Neural cell (in vitro differentiated cells): ENCODE measurements at regions not wholly inside any gene's neighbourhood (a gene's known extent, or its start where the extent isn't known, plus 50 kb on each side); places are given as distances from the start of the nearest gene placed in this dataset.

Experiments used
- H2AFZ ChIP-seq: fragments of 200-600, 300-800 bp; sonication (generic), shearing (Covaris generic); 2 replicates; pipeline ENCODE4 v1.6.0; 2014; ENCODE audit warnings: low read depth, mild to moderate bottlenecking, antibody characterized with exemption, low read length, moderate library complexity
- H3F3A ChIP-seq: fragments of 200-600 bp; shearing (Covaris generic); 2 replicates; pipeline ENCODE4 v1.6.1; 2016; ENCODE audit warnings: mild to moderate bottlenecking, moderate library complexity, mixed read lengths, antibody characterized with exemption, low read length; ENCODE audit not compliant: insufficient read depth, poor library complexity, severe bottlenecking
- H3K27ac ChIP-seq: fragments of 200-600, 300-800 bp; sonication (generic), shearing (Covaris generic); 2 replicates; pipeline ENCODE4 v1.5.1; 2014; ENCODE audit warnings: mild to moderate bottlenecking, low read length, moderate library complexity
- H3K27me3 ChIP-seq: fragments of 300-800, 200-600 bp; sonication (generic), shearing (Covaris generic); 2 replicates; pipeline ENCODE4 v1.6.0; 2014; ENCODE audit warnings: mild to moderate bottlenecking, low read depth, low read length, moderate library complexity; ENCODE audit not compliant: insufficient read depth
- H3K36me3 ChIP-seq: fragments of 300-800, 200-600 bp; sonication (generic), shearing (Covaris generic); 2 replicates; pipeline ENCODE4 v1.5.1; 2014; ENCODE audit warnings: mild to moderate bottlenecking, antibody characterized with exemption, low read length, moderate library complexity; ENCODE audit not compliant: insufficient read depth
- H3K4me2 ChIP-seq: fragments of 300-800, 200-600 bp; sonication (generic), shearing (Covaris generic); 2 replicates; pipeline ENCODE4 v1.6.0; 2014; ENCODE audit warnings: mild to moderate bottlenecking, low read length
- H3K4me3 ChIP-seq: fragments of 300-800, 200-600 bp; sonication (generic), shearing (Covaris generic); 2 replicates; pipeline ENCODE4 v1.5.1; 2014; ENCODE audit warnings: mild to moderate bottlenecking, low read length, moderate library complexity
- H3K79me2 ChIP-seq: fragments of 200-600 bp; shearing (Covaris generic); replicated peaks from 2 replicates; pipeline ENCODE4 v1.6.0; 2014; ENCODE audit warnings: mild to moderate bottlenecking, low read length, moderate library complexity; ENCODE audit not compliant: insufficient read depth
- H3K9ac ChIP-seq: fragments of 300-800, 200-600 bp; sonication (generic), shearing (Covaris generic); 2 replicates; pipeline ENCODE4 v1.6.1; 2016; ENCODE audit warnings: mild to moderate bottlenecking, low read length, mixed read lengths
- H3K9me2 ChIP-seq: fragments of 200-600 bp; shearing (Covaris generic); 2 replicates; pipeline ENCODE4 v1.6.1; 2016; ENCODE audit warnings: mild to moderate bottlenecking, low read length, mixed read lengths; ENCODE audit not compliant: insufficient read depth
- H3K9me3 ChIP-seq: fragments of 200-600, 300-800 bp; sonication (generic), shearing (Covaris generic); 2 replicates; pipeline ENCODE4 v1.6.1; 2016; ENCODE audit warnings: mild to moderate bottlenecking, mixed run types, low read length, moderate library complexity, mixed read lengths
- H4K20me1 ChIP-seq: fragments of 200-600 bp; shearing (Covaris generic); 2 replicates; pipeline ENCODE4 v1.6.1; 2016; ENCODE audit warnings: mild to moderate bottlenecking, mixed run types; ENCODE audit not compliant: insufficient read depth
- EP300 ChIP-seq: fragments of 450-650 bp; conservative IDR thresholded peaks from 2 replicates; pipeline ENCODE4 v1.6.1; 2014; ENCODE audit warnings: antibody characterized with exemption, mild to moderate bottlenecking, moderate library complexity; ENCODE audit not compliant: poor library complexity, severe bottlenecking
- EZH2 ChIP-seq: fragments of 200-600, 300-800 bp; shearing (Covaris generic), sonication (generic); IDR thresholded peaks from 2 replicates; pipeline ENCODE4 v1.6.1; 2014; ENCODE audit warnings: antibody characterized with exemption, low read length, borderline replicate concordance, mild to moderate bottlenecking; ENCODE audit not compliant: insufficient read depth, poor library complexity, severe bottlenecking
- MXI1 ChIP-seq: fragments of 450-650 bp; conservative IDR thresholded peaks from 2 replicates; pipeline ENCODE4 v1.6.1; 2014; ENCODE audit warnings: antibody characterized with exemption, mild to moderate bottlenecking; ENCODE audit not compliant: poor library complexity, severe bottlenecking
- POLR2AphosphoS5 ChIP-seq: IDR thresholded peaks from 2 replicates; pipeline ENCODE4 v1.6.1; 2012
- RAD21 ChIP-seq: fragments of 450-650 bp; conservative IDR thresholded peaks from 2 replicates; pipeline ENCODE4 v1.6.1; 2014; ENCODE audit warnings: antibody characterized with exemption, mild to moderate bottlenecking, moderate library complexity
- SMC3 ChIP-seq: fragments of 450-650 bp; conservative IDR thresholded peaks from 2 replicates; pipeline ENCODE4 v1.6.1; 2014; ENCODE audit warnings: antibody characterized with exemption, mild to moderate bottlenecking, moderate library complexity; ENCODE audit not compliant: poor library complexity
- TAF1 ChIP-seq: IDR thresholded peaks from 2 replicates; pipeline ENCODE4 v1.6.1; 2012; ENCODE audit warnings: low read depth
- TF ChIP-seq, protein P1 (sequence below): IDR thresholded peaks from 2 replicates; pipeline ENCODE4 v1.6.1; 2012; ENCODE audit warnings: borderline replicate concordance
- TF ChIP-seq, protein P2 (sequence below): fragments of 450-650 bp; IDR thresholded peaks from 2 replicates; pipeline ENCODE4 v1.5.1; 2014; ENCODE audit warnings: antibody characterized with exemption, mild to moderate bottlenecking, moderate library complexity; ENCODE audit not compliant: poor library complexity, severe bottlenecking

DNA sequence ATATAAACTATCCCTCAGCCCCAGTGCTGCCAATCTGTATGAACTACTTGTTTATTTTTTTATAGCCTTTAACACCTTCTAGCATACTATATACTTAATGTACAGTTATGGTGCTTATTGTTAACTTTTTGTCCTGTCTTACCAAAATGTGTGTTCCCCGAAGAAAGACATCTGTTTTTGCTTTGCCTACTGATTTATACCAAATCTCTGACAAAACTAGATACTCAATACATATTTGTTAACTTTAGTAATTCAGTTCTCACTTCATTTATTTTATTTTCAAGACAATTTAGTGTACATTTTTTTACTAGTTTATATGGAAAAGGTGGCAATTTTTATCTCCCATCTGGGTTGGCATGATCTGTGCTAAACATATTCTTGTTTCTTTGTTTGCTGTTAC lies 824.3 kb upstream of the ATXN8OS start:
- no peak overlapping the region for H3K9ac ChIP-seq
- TF ChIP-seq MXI1 (no peak), POLR2AphosphoS5 (no peak), RAD21 (no peak), TAF1 (no peak), EZH2 (no peak)
- TF ChIP-seq, protein P1, sequence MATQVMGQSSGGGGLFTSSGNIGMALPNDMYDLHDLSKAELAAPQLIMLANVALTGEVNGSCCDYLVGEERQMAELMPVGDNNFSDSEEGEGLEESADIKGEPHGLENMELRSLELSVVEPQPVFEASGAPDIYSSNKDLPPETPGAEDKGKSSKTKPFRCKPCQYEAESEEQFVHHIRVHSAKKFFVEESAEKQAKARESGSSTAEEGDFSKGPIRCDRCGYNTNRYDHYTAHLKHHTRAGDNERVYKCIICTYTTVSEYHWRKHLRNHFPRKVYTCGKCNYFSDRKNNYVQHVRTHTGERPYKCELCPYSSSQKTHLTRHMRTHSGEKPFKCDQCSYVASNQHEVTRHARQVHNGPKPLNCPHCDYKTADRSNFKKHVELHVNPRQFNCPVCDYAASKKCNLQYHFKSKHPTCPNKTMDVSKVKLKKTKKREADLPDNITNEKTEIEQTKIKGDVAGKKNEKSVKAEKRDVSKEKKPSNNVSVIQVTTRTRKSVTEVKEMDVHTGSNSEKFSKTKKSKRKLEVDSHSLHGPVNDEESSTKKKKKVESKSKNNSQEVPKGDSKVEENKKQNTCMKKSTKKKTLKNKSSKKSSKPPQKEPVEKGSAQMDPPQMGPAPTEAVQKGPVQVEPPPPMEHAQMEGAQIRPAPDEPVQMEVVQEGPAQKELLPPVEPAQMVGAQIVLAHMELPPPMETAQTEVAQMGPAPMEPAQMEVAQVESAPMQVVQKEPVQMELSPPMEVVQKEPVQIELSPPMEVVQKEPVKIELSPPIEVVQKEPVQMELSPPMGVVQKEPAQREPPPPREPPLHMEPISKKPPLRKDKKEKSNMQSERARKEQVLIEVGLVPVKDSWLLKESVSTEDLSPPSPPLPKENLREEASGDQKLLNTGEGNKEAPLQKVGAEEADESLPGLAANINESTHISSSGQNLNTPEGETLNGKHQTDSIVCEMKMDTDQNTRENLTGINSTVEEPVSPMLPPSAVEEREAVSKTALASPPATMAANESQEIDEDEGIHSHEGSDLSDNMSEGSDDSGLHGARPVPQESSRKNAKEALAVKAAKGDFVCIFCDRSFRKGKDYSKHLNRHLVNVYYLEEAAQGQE, result no peak
- no peaks in the 10 kb centered on the region for H3K9me2 ChIP-seq
- no peaks in the 10 kb centered on the region for H3K27me3 ChIP-seq
- H3K36me3 ChIP-seq, result no peaks in the 10 kb centered on the region
- H3K4me3 ChIP-seq, result no peak overlapping the region
- no peak overlapping the region for H2AFZ ChIP-seq
- H3K4me2 ChIP-seq, result no peak overlapping the region
- no peak overlapping the region for H3K27ac ChIP-seq
- no peaks in the 10 kb centered on the region for H3K9me3 ChIP-seq
- no peaks in the 10 kb centered on the region for H4K20me1 ChIP-seq
- H3F3A ChIP-seq, result no peaks in the 10 kb centered on the region
- no peaks in the 10 kb centered on the region for H3K79me2 ChIP-seq

DNA sequence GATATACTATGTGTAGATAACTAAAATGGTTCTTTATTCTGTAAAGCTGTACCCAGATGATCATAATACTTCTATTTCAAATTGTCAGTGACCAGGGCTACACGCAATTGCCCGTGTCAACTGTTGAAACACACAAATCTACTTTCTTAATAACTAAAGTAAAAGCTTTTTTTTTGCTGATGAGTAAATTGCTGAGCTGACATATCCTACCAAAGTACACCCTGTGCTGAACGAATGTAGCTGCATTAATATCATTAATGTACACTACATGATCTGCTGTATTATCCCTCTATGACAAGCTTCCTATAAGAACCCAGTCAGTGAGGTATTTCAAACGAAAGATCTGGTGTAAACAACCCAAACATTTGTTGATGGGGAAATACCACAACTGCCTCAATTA lies 827.2 kb upstream of the ATXN8OS start:
- Histone ChIP-seq H3K27ac (no peak overlapping the region), H3K4me3 (no peak overlapping the region), H3K9ac (no peak overlapping the region), H3K36me3 (no peaks in the 10 kb centered on the region), H2AFZ (no peak overlapping the region), H3K9me2 (no peaks in the 10 kb centered on the region), H3K4me2 (no peak overlapping the region), H3F3A (no peaks in the 10 kb centered on the region), H3K79me2 (no peaks in the 10 kb centered on the region), H3K27me3 (no peaks in the 10 kb centered on the region), H4K20me1 (no peaks in the 10 kb centered on the region), H3K9me3 (no peaks in the 10 kb centered on the region)
- TF ChIP-seq RAD21, result no peak
- TF ChIP-seq, protein P2, sequence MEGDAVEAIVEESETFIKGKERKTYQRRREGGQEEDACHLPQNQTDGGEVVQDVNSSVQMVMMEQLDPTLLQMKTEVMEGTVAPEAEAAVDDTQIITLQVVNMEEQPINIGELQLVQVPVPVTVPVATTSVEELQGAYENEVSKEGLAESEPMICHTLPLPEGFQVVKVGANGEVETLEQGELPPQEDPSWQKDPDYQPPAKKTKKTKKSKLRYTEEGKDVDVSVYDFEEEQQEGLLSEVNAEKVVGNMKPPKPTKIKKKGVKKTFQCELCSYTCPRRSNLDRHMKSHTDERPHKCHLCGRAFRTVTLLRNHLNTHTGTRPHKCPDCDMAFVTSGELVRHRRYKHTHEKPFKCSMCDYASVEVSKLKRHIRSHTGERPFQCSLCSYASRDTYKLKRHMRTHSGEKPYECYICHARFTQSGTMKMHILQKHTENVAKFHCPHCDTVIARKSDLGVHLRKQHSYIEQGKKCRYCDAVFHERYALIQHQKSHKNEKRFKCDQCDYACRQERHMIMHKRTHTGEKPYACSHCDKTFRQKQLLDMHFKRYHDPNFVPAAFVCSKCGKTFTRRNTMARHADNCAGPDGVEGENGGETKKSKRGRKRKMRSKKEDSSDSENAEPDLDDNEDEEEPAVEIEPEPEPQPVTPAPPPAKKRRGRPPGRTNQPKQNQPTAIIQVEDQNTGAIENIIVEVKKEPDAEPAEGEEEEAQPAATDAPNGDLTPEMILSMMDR, result no peak
- TF ChIP-seq MXI1, result no peak
- TF ChIP-seq, protein P1, result no peak
- no peak for TF ChIP-seq TAF1
- no peak for TF ChIP-seq SMC3
- no peak for TF ChIP-seq EP300
- TF ChIP-seq EZH2, result no peak
- no peak for TF ChIP-seq POLR2AphosphoS5
